ENCODE measurements at regions not wholly inside any gene's neighbourhood (a gene's known extent, or its start where the extent isn't known, plus 50 kb on each side); places are given as distances from the start of the nearest gene placed in this dataset.
"Not testable (repeated sequence)": the region's sequence is repeated elsewhere in the genome, so short reads cannot be mapped to it uniquely, and the experiment has no call there.

DNA sequence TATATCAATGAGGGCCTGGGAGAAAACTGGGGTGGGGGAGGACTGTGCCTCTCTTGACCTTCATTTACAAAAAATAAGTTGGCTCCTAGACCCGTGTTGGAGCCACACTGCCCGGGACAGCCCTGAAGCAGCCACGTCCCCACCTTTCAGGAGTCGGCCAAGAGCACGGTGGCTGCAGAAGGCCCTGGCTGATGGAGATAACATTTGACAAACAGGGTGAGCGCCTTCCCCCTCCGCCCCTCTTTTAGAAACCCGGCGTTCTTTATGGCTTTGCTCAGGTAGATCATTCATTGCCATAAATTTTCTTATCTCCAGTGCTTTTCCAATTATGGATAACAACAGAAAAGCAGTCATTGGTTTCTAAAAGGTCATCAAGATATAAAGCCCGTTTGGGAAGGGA, 398.1 kb upstream of the TNRC6C start:
- H3K27ac ChIP-seq (ENCODE audit: low read length), result no peak overlapping the region
- H3K27me3 ChIP-seq (ENCODE audit: control insufficient read depth, insufficient read depth, low read length), result peaks cover 23% of the 10 kb centered on the region
- no peak for DNase-seq
- 70% methylated on average over 4 of the region's 10 CpGs for WGBS (ENCODE audit: insufficient coverage)
- peaks cover 15% of the 10 kb centered on the region for H3K4me1 ChIP-seq (ENCODE audit: control insufficient read depth, insufficient read depth, low read length)
- H3K4me3 ChIP-seq (ENCODE audit: low read length), result no peak overlapping the region
- H3K9me3 ChIP-seq (replicated peaks; ENCODE audit: control insufficient read depth, low read depth, low read length), result no peaks in the 10 kb centered on the region
- H3K36me3 ChIP-seq (ENCODE audit: control insufficient read depth, insufficient read depth, low read length), result no peaks in the 10 kb centered on the region

- WGBS (ENCODE audit: insufficient coverage), result 83% methylated on average over 6 of the region's 13 CpGs
These were observed 397.7 kb upstream of the TNRC6C start for GRCh38 chr17:77560841-77561240.

GRCh38 chr17:77562361-77562760, 396.1 kb upstream of the TNRC6C start:
- not testable (repeated sequence) for DNase-seq; H3K4me3 ChIP-seq (ENCODE audit: low read length); H3K9me3 ChIP-seq (replicated peaks; ENCODE audit: control insufficient read depth, low read depth, low read length); H3K36me3 ChIP-seq (ENCODE audit: control insufficient read depth, insufficient read depth, low read length); H3K4me1 ChIP-seq (ENCODE audit: control insufficient read depth, insufficient read depth, low read length); H3K27ac ChIP-seq (ENCODE audit: low read length)
- H3K27me3 ChIP-seq (ENCODE audit: control insufficient read depth, insufficient read depth, low read length), result peaks cover 13% of the 10 kb centered on the region
- WGBS (ENCODE audit: insufficient coverage), result 98% methylated on average over 8 of the region's 12 CpGs

More at GRCh38 chr17:77560841-77561240, 397.7 kb upstream of the TNRC6C start:
- H3K36me3 ChIP-seq (ENCODE audit: control insufficient read depth, insufficient read depth, low read length), result no peaks in the 10 kb centered on the region
- peaks cover 21% of the 10 kb centered on the region for H3K27me3 ChIP-seq (ENCODE audit: control insufficient read depth, insufficient read depth, low read length)
- DNase-seq, result no peak
- no peak overlapping the region for H3K4me3 ChIP-seq (ENCODE audit: low read length)
- H3K27ac ChIP-seq (ENCODE audit: low read length), result no peak overlapping the region
- no peaks in the 10 kb centered on the region for H3K9me3 ChIP-seq (replicated peaks; ENCODE audit: control insufficient read depth, low read depth, low read length)
- H3K4me1 ChIP-seq (ENCODE audit: control insufficient read depth, insufficient read depth, low read length), result peaks cover 11% of the 10 kb centered on the region

DNA sequence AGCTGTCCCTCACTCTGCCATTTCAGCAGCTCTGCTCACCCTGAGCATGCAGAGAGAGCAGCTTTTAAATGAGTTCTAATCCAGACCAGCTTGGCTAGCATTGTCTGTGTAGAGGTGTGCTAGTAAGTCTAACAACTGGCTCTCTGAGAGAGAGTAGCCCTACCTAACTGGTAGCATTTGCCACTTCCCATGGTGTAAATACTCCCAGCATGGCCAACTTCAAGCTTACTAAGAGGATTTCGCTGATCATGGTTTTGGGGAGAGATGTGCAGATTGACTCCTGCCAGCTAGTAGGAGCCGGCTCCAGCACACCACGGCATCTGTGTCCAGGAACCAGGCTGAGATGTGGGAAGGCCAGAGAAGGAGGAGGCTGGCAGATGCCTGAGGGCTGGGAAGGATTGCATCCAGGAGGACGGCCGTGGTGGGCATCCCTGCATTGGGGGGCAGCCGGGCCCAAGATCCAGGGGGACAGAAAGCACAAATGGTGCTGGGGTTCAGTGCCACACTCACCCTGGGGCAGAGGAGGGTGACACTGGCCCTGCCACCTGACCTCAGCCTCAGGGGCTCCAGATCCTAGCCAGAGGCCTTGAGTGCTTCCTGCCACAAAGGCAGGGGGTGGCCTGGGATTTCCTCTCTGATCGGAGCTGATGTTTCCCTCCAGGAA, 394.9 kb upstream of the TNRC6C start:
- H3K27me3 ChIP-seq (ENCODE audit: control insufficient read depth, insufficient read depth, low read length), result peaks cover 13% of the 10 kb centered on the region
- no peaks in the 10 kb centered on the region for H3K36me3 ChIP-seq (ENCODE audit: control insufficient read depth, insufficient read depth, low read length)
- no peak overlapping the region for H3K4me3 ChIP-seq (ENCODE audit: low read length)
- H3K27ac ChIP-seq (ENCODE audit: low read length), result no peak overlapping the region
- no peak for DNase-seq
- no peaks in the 10 kb centered on the region for H3K4me1 ChIP-seq (ENCODE audit: control insufficient read depth, insufficient read depth, low read length)
- no peaks in the 10 kb centered on the region for H3K9me3 ChIP-seq (replicated peaks; ENCODE audit: control insufficient read depth, low read depth, low read length)
- 90% methylated on average over 5 of the region's 7 CpGs for whole genome bisulfite sequencing (ENCODE audit: insufficient coverage)

GRCh38 chr17:77564278-77564920, 394.1 kb upstream of the TNRC6C start:
- Histone ChIP-seq H3K9me3 (replicated peaks; ENCODE audit: control insufficient read depth, low read depth, low read length) (no peaks in the 10 kb centered on the region), H3K27me3 (ENCODE audit: control insufficient read depth, insufficient read depth, low read length) (peaks cover 6% of the 10 kb centered on the region), H3K36me3 (ENCODE audit: control insufficient read depth, insufficient read depth, low read length) (no peaks in the 10 kb centered on the region), H3K27ac (ENCODE audit: low read length) (no peak overlapping the region), H3K4me3 (ENCODE audit: low read length) (no peak overlapping the region), H3K4me1 (ENCODE audit: control insufficient read depth, insufficient read depth, low read length) (no peaks in the 10 kb centered on the region)
- WGBS (ENCODE audit: insufficient coverage), result 86% methylated on average over 10 of the region's 13 CpGs
- no peak for DNase-seq

GRCh38 chr17:77565166-77565565, 393.3 kb upstream of the TNRC6C start:
- no peaks in the 10 kb centered on the region for H3K36me3 ChIP-seq (ENCODE audit: control insufficient read depth, insufficient read depth, low read length)
- WGBS (ENCODE audit: insufficient coverage), result 91% methylated on average over 4 of the region's 7 CpGs
- no peak overlapping the region for H3K4me3 ChIP-seq (ENCODE audit: low read length)
- no peak for DNase-seq
- no peaks in the 10 kb centered on the region for H3K4me1 ChIP-seq (ENCODE audit: control insufficient read depth, insufficient read depth, low read length)
- no peaks in the 10 kb centered on the region for H3K9me3 ChIP-seq (replicated peaks; ENCODE audit: control insufficient read depth, low read depth, low read length)
- no peak overlapping the region for H3K27ac ChIP-seq (ENCODE audit: low read length)
- H3K27me3 ChIP-seq (ENCODE audit: control insufficient read depth, insufficient read depth, low read length), result peaks cover 6% of the 10 kb centered on the region

- Histone ChIP-seq H3K27ac (ENCODE audit: low read length) (no peak overlapping the region), H3K4me1 (ENCODE audit: control insufficient read depth, insufficient read depth, low read length) (peaks cover 4% of the 10 kb centered on the region), H3K27me3 (ENCODE audit: control insufficient read depth, insufficient read depth, low read length) (peaks cover 13% of the 10 kb centered on the region), H3K36me3 (ENCODE audit: control insufficient read depth, insufficient read depth, low read length) (no peaks in the 10 kb centered on the region), H3K9me3 (replicated peaks; ENCODE audit: control insufficient read depth, low read depth, low read length) (no peaks in the 10 kb centered on the region), H3K4me3 (ENCODE audit: low read length) (no peak overlapping the region)
- no peak for DNase-seq
- WGBS (ENCODE audit: insufficient coverage), result 67% methylated on average over 1 of the region's 7 CpGs
These were observed 392.4 kb upstream of the TNRC6C start for GRCh38 chr17:77566151-77566550.

GRCh38 chr17:77566566-77567138, 391.9 kb upstream of the TNRC6C start:
- H3K9me3 ChIP-seq (replicated peaks; ENCODE audit: control insufficient read depth, low read depth, low read length), result no peaks in the 10 kb centered on the region
- 93% methylated on average over 7 of the region's 13 CpGs for WGBS (ENCODE audit: insufficient coverage)
- H3K4me3 ChIP-seq (ENCODE audit: low read length), result no peak overlapping the region

DNA sequence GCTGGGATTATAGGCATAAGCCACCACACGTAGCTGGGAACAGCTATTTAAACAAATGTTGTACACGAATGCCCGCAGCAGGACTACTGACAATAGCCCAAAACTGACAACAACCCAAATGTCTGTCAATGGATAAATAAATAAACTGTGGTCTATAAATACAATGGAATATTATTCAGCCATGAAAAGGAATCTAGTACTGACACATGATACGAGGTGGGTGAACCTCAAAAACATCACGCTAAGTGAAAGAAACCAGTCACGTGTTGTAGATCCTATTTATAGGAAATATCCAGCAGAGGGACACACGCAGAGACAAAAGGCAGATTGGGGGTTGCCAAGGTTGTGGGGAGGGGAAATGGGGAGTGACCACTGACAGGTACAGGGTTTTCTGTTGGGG, 390.0 kb upstream of the TNRC6C start:
- peaks cover 16% of the 10 kb centered on the region for H3K4me1 ChIP-seq (ENCODE audit: control insufficient read depth, insufficient read depth, low read length)
- no peaks in the 10 kb centered on the region for H3K9me3 ChIP-seq (replicated peaks; ENCODE audit: control insufficient read depth, low read depth, low read length)
- no peak overlapping the region for H3K4me3 ChIP-seq (ENCODE audit: low read length)
- no peak overlapping the region for H3K27ac ChIP-seq (ENCODE audit: low read length)
- H3K36me3 ChIP-seq (ENCODE audit: control insufficient read depth, insufficient read depth, low read length), result no peaks in the 10 kb centered on the region
- H3K27me3 ChIP-seq (ENCODE audit: control insufficient read depth, insufficient read depth, low read length), result peaks cover 32% of the 10 kb centered on the region
- WGBS (ENCODE audit: insufficient coverage), result 80% methylated on average over 4 of the region's 7 CpGs
- DNase-seq, result no peak

More at GRCh38 chr17:77566566-77567138, 391.9 kb upstream of the TNRC6C start:
- no peak for DNase-seq
- Histone ChIP-seq H3K27ac (ENCODE audit: low read length) (no peak overlapping the region), H3K36me3 (ENCODE audit: control insufficient read depth, insufficient read depth, low read length) (no peaks in the 10 kb centered on the region), H3K4me1 (ENCODE audit: control insufficient read depth, insufficient read depth, low read length) (peaks cover 9% of the 10 kb centered on the region), H3K27me3 (ENCODE audit: control insufficient read depth, insufficient read depth, low read length) (peaks cover 18% of the 10 kb centered on the region)

DNA sequence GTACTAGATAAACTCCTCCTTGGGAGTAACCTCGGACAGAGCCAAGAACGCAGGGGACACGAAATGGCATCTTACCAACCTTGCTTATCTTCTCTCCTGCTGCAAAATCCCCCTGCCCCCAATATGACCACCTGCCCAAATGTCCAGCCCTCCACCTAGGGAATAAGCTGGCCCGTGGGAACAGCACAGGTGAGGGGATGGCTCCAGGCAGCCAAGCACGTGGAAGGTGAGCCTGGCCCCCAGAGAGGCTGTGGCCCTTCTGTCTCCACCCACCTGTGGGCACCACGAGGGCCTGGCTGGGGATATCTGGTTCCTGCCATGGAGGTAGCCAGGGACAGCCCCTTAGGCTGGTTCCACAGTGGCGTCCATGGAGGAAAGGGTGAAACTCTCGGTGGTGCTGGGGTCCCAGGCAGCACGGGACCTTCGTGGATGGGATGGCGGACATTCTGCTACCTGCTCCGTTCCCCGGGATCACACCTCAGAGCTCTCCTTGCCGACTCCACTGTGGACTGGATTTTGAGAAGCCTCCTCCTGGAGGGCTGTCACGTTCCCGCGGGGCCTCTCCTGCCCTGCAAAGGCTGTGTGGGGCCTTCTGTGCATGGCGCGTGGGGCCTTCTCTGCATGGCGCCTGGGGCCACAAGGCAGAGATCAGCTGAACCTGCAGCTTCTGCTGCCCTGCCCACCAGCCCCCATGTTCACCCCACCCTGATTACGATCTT, 388.5 kb upstream of the TNRC6C start:
- Histone ChIP-seq H3K27ac (ENCODE audit: low read length) (no peak overlapping the region), H3K27me3 (ENCODE audit: control insufficient read depth, insufficient read depth, low read length) (peaks cover 32% of the 10 kb centered on the region), H3K9me3 (replicated peaks; ENCODE audit: control insufficient read depth, low read depth, low read length) (no peaks in the 10 kb centered on the region), H3K4me3 (ENCODE audit: low read length) (no peak overlapping the region), H3K4me1 (ENCODE audit: control insufficient read depth, insufficient read depth, low read length) (peaks cover 16% of the 10 kb centered on the region), H3K36me3 (ENCODE audit: control insufficient read depth, insufficient read depth, low read length) (no peaks in the 10 kb centered on the region)
- WGBS (ENCODE audit: insufficient coverage), result 91% methylated on average over 15 of the region's 21 CpGs
- DNase-seq, result no peak

Data from muscle of leg (tissue), 3 donors.